ENCODE measurements at regions not wholly inside any gene's neighbourhood (a gene's known extent, or its start where the extent isn't known, plus 50 kb on each side); places are given as distances from the start of the nearest gene placed in this dataset.

DNA sequence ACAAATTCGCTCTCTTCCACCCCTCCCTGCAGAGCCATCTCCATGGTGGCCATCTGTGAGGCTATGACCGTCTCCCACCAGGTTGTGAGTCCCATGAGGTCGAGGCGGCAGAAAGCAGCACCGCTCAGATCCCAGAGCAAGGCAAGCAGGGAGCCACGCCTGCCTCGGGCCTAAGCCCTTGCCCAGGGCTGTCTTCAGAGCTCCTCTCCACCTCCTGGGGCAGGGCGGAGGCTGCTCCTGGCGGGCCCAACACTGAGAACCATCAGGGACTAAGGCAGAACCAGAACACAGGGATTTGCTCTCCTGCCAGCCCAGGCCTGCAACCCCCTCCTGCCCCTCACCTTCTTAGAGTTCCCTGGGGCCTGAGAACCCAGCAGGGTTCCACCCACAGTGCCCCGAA lies 80.9 kb upstream of the WNT11 start:
- no peak for ATAC-seq (ENCODE audit: insufficient read depth, low FRiP score)
- no peak for DNase-seq
- 92 to 94% methylated on average over 10 of the region's 10 CpGs for WGBS, 2 donors
- H3K4me3 ChIP-seq = no peak overlapping the region
- no peak overlapping the region for H3K9ac ChIP-seq (ENCODE audit: insufficient read depth in 1 of 2, low read length in 2 of 2)
- no peaks in the 10 kb centered on the region for H3K36me3 ChIP-seq (ENCODE audit: control insufficient read depth in 4 of 4, insufficient read depth in 4 of 4, low read length in 4 of 4)
- no peak for TF ChIP-seq CTCF (IDR thresholded peaks at IDR 0.05; ENCODE audit: control extremely low read depth, extremely low read depth)
- H3K4me1 ChIP-seq (ENCODE audit: control insufficient read depth in 5 of 5, insufficient read depth in 5 of 5, low read length in 5 of 5) = peaks cover 0 to 12% (median 0%) of the 10 kb centered on the region in 5 donors
- no peak overlapping the region for H3K27ac ChIP-seq (ENCODE audit: low read depth in 1 of 2, low read length in 1 of 2)
- no peaks in the 10 kb centered on the region for H3K27me3 ChIP-seq (ENCODE audit: control insufficient read depth in 3 of 3, insufficient read depth in 3 of 3, low read length in 2 of 3)
- H3K9me3 ChIP-seq (ENCODE audit: control insufficient read depth in 4 of 4, insufficient read depth in 3 of 4, low read length in 3 of 4) = no peaks in the 10 kb centered on the region

DNA sequence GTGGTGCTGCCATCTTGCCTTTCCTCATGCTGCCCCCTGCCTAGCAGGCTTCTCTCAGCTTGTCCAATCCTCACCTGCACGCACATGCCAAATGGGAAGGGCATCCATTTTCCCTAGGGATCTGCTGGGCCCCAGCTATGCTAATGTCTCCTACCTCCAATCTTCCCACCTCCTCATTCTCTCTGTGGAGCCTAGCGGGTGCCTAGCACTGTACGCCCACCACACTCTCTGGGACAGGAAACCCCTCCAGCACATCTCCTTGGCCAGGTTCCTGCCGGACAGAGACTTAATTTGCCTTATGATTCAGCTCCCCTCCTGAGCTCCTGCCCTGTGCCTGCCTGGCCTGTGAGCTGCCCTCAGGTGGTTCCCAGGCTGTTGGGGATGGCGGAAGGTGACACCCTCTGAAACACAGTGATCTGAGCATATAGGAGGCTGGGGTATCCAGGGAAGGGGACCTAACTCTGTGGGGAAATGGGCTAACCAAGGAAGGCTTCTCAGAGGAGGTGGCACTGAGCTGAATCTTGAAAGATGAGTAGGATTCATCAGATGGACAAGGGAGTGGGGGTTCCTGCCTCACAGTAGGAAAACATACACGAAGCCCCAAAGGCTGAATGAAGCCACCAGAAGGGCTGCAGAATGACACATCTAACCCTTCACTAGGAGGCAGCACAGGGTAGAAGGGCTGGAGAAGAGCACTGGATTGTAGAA lies 79.2 kb upstream of the WNT11 start:
- H3K9me3 ChIP-seq (ENCODE audit: control insufficient read depth in 4 of 4, insufficient read depth in 3 of 4, low read length in 3 of 4) = no peaks in the 10 kb centered on the region
- no peak overlapping the region for H3K4me3 ChIP-seq
- ATAC-seq (ENCODE audit: insufficient read depth, low FRiP score) (no peak), DNase-seq (no peak)
- 94 to 95% methylated on average over 6 of the region's 6 CpGs for WGBS, 2 donors
- no peak for TF ChIP-seq CTCF (IDR thresholded peaks at IDR 0.05; ENCODE audit: control extremely low read depth, extremely low read depth)
- H3K27me3 ChIP-seq (ENCODE audit: control insufficient read depth in 3 of 3, insufficient read depth in 3 of 3, low read length in 2 of 3) = no peaks in the 10 kb centered on the region
- peaks cover 0 to 12% (median 0%) of the 10 kb centered on the region in 5 donors for H3K4me1 ChIP-seq (ENCODE audit: control insufficient read depth in 5 of 5, insufficient read depth in 5 of 5, low read length in 5 of 5)
- no peak overlapping the region for H3K27ac ChIP-seq (ENCODE audit: low read depth in 1 of 2, low read length in 1 of 2)
- no peak overlapping the region for H3K9ac ChIP-seq (ENCODE audit: insufficient read depth in 1 of 2, low read length in 2 of 2)
- H3K36me3 ChIP-seq (ENCODE audit: control insufficient read depth in 4 of 4, insufficient read depth in 4 of 4, low read length in 4 of 4) = no peaks in the 10 kb centered on the region

GRCh38 chr11:76284161-76284560 lies 77.9 kb upstream of the WNT11 start:
- Histone ChIP-seq H3K4me1 (ENCODE audit: control insufficient read depth in 5 of 5, insufficient read depth in 5 of 5, low read length in 5 of 5) (peaks cover 0 to 12% (median 0%) of the 10 kb centered on the region in 5 donors), H3K27me3 (ENCODE audit: control insufficient read depth in 3 of 3, insufficient read depth in 3 of 3, low read length in 2 of 3) (no peaks in the 10 kb centered on the region), H3K4me3 (no peak overlapping the region), H3K36me3 (ENCODE audit: control insufficient read depth in 4 of 4, insufficient read depth in 4 of 4, low read length in 4 of 4) (no peaks in the 10 kb centered on the region), H3K27ac (ENCODE audit: low read depth in 1 of 2, low read length in 1 of 2) (no peak overlapping the region), H3K9ac (ENCODE audit: insufficient read depth in 1 of 2, low read length in 2 of 2) (no peak overlapping the region), H3K9me3 (ENCODE audit: control insufficient read depth in 4 of 4, insufficient read depth in 3 of 4, low read length in 3 of 4) (no peaks in the 10 kb centered on the region)
- TF ChIP-seq CTCF (IDR thresholded peaks at IDR 0.05; ENCODE audit: control extremely low read depth, extremely low read depth) = no peak
- 81 to 84% methylated on average over 8 of the region's 8 CpGs for WGBS, 2 donors
- DNase-seq (no peak), ATAC-seq (ENCODE audit: insufficient read depth, low FRiP score) (no peak)

All from lung (tissue), 11 donors.